Thyroid gland (tissue), 4 donors: ENCODE measurements at regions not wholly inside any gene's neighbourhood (a gene's known extent, or its start where the extent isn't known, plus 50 kb on each side); places are given as distances from the start of the nearest gene placed in this dataset.

ENCODE experiments used
- DNase-seq, 2 donors: peaks; one replicate each; pipeline ENCODE4 v3.0.0-alpha.2; 2019
- H3K27ac ChIP-seq, 3 donors: fragments of 200-600 bp; sonication (generic); 1 replicate in 2 of 3; 2 replicates in 1 of 3; pipeline ENCODE4 v1.5.1; 2016 to 2019; ENCODE audit warnings: mild to moderate bottlenecking in 1 of 3, moderate library complexity in 1 of 3
- H3K27me3 ChIP-seq: fragments of 200-600 bp; sonication (generic); one replicate; pipeline ENCODE4 v1.5.1; 2019
- H3K36me3 ChIP-seq, 2 donors: fragments of 200-600 bp; sonication (generic); one replicate each; pipeline ENCODE4 v1.5.1; 2016 to 2019
- H3K4me1 ChIP-seq, 2 donors: fragments of 200-600 bp; sonication (generic); one replicate each; pipeline ENCODE4 v1.5.1; 2017 to 2019
- H3K4me3 ChIP-seq, 3 donors: fragments of 200-600 bp; sonication (generic); replicated peaks in 1 of 3; 1 replicate in 2 of 3; 2 replicates in 1 of 3; pipeline ENCODE4 v1.5.1; 2016; ENCODE audit warnings: mild to moderate bottlenecking in 1 of 3
- H3K9me3 ChIP-seq: fragments of 200-600 bp; sonication (generic); one replicate; pipeline ENCODE4 v1.5.1; 2017
- POLR2A ChIP-seq, 2 donors: fragments of 450-650 bp; IDR thresholded peaks; one replicate each; pipeline ENCODE4 v1.6.1; 2017; ENCODE audit warnings: antibody characterized with exemption in 2 of 2, mild to moderate bottlenecking in 2 of 2, moderate library complexity in 1 of 2
- WGBS, 2 donors: methylation state at CpG; one replicate each; pipeline ENCODE4 v1.1.5; 2017; 5-methylcytosine and 5-hydroxymethylcytosine counted together
- intact Hi-C: fragments of 100-400 bp; cut with DNase I; formaldehyde crosslinking; loops from one replicate; pipeline ENCODE4 v1.15.1; 2023
- TF ChIP-seq, protein P1 (sequence below), 6 experiments: fragments of 200-600 bp in 3 of 6; fragments of 450-650 bp in 3 of 6; sonication (generic) in 3 of 6; IDR thresholded peaks; one replicate each; pipeline ENCODE4 v1.5.1; 2016 to 2019; ENCODE audit warnings: antibody characterized with exemption in 6 of 6, mild to moderate bottlenecking in 2 of 6, inconsistent platforms in 1 of 6, moderate library complexity in 1 of 6

DNA sequence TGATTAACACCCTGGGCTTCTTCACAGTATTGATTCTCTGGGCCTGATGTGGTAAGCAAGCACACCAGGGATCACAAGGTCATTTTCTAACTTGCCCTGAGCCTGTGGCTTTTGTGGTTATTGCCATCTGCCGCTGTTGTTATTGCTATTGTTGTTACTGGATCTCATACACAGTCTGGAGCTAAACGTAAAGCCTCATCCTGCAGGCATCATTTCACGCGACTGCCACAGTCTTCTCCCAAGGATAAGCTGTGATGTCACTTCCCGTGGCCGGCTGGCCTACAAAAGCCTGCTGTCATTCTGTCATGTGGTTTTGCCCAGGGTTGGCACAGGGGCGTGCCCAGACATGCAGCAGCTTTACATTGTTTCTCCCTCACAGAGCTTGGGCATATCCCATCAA, 154.0 kb upstream of the GPR12 start:
- intact Hi-C loops: no loop called here
- no peaks in the 10 kb centered on the region for H3K27me3 ChIP-seq
- 75 to 83% methylated on average over 7 of the region's 7 CpGs for WGBS, 2 donors
- no peaks in the 10 kb centered on the region for H3K4me1 ChIP-seq
- DNase-seq: no peak
- H3K4me3 ChIP-seq: no peak overlapping the region
- H3K36me3 ChIP-seq: no peaks in the 10 kb centered on the region
- no peak overlapping the region for H3K27ac ChIP-seq
- no peak for TF ChIP-seq POLR2A (IDR thresholded peaks at IDR 0.05)
- TF ChIP-seq, protein P1, sequence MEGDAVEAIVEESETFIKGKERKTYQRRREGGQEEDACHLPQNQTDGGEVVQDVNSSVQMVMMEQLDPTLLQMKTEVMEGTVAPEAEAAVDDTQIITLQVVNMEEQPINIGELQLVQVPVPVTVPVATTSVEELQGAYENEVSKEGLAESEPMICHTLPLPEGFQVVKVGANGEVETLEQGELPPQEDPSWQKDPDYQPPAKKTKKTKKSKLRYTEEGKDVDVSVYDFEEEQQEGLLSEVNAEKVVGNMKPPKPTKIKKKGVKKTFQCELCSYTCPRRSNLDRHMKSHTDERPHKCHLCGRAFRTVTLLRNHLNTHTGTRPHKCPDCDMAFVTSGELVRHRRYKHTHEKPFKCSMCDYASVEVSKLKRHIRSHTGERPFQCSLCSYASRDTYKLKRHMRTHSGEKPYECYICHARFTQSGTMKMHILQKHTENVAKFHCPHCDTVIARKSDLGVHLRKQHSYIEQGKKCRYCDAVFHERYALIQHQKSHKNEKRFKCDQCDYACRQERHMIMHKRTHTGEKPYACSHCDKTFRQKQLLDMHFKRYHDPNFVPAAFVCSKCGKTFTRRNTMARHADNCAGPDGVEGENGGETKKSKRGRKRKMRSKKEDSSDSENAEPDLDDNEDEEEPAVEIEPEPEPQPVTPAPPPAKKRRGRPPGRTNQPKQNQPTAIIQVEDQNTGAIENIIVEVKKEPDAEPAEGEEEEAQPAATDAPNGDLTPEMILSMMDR (IDR thresholded peaks at IDR 0.05): no peak
- no peaks in the 10 kb centered on the region for H3K9me3 ChIP-seq

DNA sequence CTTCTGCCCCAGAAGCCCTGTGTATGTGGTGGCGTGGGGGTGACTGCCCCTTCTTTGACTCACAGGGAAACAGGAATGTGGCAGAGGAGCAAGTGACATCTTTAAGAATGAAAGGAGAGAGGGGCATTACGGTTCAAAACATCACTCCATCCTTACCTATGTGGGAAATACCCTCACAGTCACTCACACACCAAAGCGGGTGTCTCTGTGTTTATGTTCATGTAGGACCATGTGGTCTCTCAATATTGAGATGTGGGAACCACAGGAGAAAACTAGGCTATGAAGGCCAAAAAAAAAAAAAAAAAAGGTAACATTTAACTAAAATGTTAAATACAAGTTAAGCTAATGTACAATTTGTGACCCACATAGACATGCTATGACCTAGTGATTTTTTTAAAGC, 153.6 kb upstream of the GPR12 start:
- intact Hi-C loops: no loop called here
- Histone ChIP-seq H3K36me3 (no peaks in the 10 kb centered on the region), H3K4me1 (no peaks in the 10 kb centered on the region), H3K9me3 (no peaks in the 10 kb centered on the region), H3K27me3 (no peaks in the 10 kb centered on the region), H3K27ac (no peak overlapping the region), H3K4me3 (no peak overlapping the region)
- no peak for DNase-seq
- WGBS, 2 donors: 85 to 90% methylated on average over 3 of the region's 3 CpGs
- no peak for TF ChIP-seq POLR2A (IDR thresholded peaks at IDR 0.05)
- TF ChIP-seq, protein P1 (IDR thresholded peaks at IDR 0.05): no peak

DNA sequence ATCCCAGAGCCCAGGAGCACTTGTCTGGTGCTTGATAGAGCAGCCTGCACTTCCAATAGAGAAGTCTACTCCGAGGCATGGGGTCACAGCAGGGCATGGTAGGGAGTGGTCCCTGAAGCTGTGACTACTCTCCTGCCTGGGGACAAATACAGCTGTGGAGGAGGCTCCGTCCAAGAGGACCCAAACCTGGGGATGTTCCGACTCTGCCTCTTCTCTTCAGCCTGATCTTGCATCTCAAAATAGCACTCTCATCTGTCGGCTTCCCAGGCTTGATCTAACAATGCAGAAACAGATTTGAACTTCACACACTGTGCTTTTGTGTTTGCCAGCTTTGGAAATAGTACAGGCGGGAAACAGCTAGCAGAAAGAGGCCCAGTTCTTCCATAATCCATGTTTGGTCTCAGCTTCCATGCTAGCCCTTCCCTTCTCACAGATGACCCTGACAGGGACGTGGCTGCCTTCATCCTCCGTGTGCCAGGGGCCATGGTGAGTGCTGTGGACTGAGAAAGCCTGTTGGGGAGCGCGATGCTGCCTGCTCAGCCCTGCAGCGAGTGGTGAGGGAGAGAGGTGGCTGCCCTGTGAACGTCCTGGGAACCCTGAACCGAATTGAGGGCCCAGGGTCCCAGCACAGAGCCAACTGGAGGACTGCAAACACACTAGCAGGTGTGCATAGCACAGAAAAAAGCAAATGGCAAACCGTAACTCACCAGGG, 150.3 kb upstream of the GPR12 start:
- no peak for DNase-seq
- intact Hi-C loops: no loop called here
- no peak overlapping the region for H3K4me3 ChIP-seq
- no peaks in the 10 kb centered on the region for H3K4me1 ChIP-seq
- no peak overlapping the region for H3K27ac ChIP-seq
- TF ChIP-seq POLR2A (IDR thresholded peaks at IDR 0.05): no peak
- TF ChIP-seq, protein P1 (IDR thresholded peaks at IDR 0.05): no peak
- H3K9me3 ChIP-seq: no peaks in the 10 kb centered on the region
- H3K27me3 ChIP-seq: no peaks in the 10 kb centered on the region
- WGBS, 2 donors: 78 to 84% methylated on average over 11 to 12 of the region's 13 CpGs
- H3K36me3 ChIP-seq: no peaks in the 10 kb centered on the region

DNA sequence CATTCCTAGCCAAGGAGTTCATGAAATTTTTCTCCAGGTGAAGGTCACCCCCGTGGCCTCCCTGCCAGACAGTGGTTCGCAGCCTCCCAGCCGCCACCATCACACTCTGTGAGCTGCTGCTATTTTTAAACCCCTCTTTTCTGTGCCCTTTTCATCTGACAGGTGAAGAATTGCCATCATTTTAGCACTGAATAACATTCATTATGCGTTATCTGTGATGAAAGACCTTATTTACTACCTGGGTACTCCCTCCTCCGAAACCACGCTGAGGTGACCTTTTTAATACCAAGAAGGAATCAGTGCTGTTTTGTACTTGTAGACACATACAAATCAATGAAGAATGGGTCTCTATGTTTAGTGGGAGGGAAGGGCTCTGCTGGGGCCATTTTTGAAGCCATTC, 148.9 kb upstream of the GPR12 start:
- Histone ChIP-seq H3K27me3 (no peaks in the 10 kb centered on the region), H3K27ac (no peak overlapping the region), H3K4me1 (no peaks in the 10 kb centered on the region), H3K4me3 (no peak overlapping the region), H3K9me3 (no peaks in the 10 kb centered on the region), H3K36me3 (no peaks in the 10 kb centered on the region)
- TF ChIP-seq, protein P1 (IDR thresholded peaks at IDR 0.05): no peak
- TF ChIP-seq POLR2A (IDR thresholded peaks at IDR 0.05): no peak
- DNase-seq: no peak
- WGBS, 2 donors: 85% methylated on average over 6 of the region's 6 CpGs
- intact Hi-C loops: no loop called here

DNA sequence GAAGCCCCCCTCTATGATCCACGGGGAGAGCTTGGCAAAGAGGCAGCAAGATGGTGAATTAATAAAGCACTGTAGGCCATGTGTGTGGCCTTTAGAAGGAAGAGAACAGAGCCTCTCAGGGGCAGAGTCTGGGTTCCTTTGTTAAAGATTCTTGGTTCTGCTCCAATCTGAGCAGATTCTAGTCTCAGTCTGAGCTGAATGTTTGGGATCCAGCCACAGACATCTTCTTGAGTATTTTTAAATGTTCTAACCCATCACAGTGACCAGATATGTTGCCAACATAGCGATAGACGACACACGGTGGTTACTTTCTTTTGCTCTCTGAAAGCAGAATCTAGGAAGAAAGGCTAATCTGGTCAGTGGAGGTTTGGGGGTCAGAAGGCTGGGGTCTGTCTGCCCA, 147.5 kb upstream of the GPR12 start:
- H3K36me3 ChIP-seq: no peaks in the 10 kb centered on the region
- no peak overlapping the region for H3K27ac ChIP-seq
- TF ChIP-seq POLR2A (IDR thresholded peaks at IDR 0.05): no peak
- TF ChIP-seq, protein P1 (IDR thresholded peaks at IDR 0.05): no peak
- no peaks in the 10 kb centered on the region for H3K9me3 ChIP-seq
- intact Hi-C loops: no loop called here
- H3K4me1 ChIP-seq: no peaks in the 10 kb centered on the region
- H3K4me3 ChIP-seq: no peak overlapping the region
- WGBS, 2 donors: 77 to 79% methylated on average over 4 of the region's 4 CpGs
- no peak for DNase-seq
- H3K27me3 ChIP-seq: no peaks in the 10 kb centered on the region
